Left renal cortex interstitium (tissue), 4 donors: ENCODE measurements at regions not wholly inside any gene's neighbourhood (a gene's known extent, or its start where the extent isn't known, plus 50 kb on each side); places are given as distances from the start of the nearest gene placed in this dataset.
"Not testable (repeated sequence)": the region's sequence is repeated elsewhere in the genome, so short reads cannot be mapped to it uniquely, and the experiment has no call there.

Source experiments
- DNase-seq, 4 donors: peaks; one replicate each; pipeline ENCODE4 v3.0.0-alpha.2; 2013; ENCODE audit warnings: low read depth in 4 of 4, low spot score in 2 of 4, missing footprints in 1 of 4

DNA sequence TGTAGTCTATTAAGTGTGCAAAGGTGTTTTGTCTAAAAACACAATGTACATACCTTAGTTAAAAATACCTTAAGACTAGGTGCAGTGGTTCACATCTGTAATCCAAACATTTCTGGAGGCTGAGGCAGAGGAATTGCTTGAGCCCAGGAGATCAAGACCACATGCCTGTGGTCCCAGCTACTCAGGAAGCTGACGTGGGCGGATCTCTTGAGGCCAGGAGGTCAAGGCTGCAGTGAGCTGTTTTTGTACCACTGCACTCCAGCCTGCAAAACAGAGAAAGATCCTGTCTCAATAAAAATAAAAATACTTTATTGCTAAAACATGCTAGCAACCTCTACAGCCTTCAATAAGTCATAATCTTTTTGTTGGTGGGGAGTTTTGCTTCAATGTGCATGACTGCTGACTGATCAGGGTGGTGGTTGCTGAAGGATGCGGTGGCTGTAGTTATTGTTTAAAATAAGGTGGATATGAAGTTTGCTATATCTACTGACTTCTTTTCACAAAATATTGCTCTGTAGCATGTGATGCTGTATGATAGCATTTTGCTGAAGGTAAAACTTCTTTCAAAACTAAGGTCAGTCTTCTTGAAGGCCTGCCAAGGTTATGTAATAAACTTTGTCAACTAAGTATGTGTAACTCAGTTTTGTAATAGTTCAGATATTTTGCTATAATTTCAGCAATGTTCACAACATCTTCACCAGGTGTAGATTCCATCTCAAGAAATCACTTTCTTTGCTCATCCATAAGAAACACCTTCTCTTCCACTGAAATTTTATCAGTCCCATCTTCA is 1238.0 kb upstream of the NRXN1 start:
- DNase-seq: no peak

DNA sequence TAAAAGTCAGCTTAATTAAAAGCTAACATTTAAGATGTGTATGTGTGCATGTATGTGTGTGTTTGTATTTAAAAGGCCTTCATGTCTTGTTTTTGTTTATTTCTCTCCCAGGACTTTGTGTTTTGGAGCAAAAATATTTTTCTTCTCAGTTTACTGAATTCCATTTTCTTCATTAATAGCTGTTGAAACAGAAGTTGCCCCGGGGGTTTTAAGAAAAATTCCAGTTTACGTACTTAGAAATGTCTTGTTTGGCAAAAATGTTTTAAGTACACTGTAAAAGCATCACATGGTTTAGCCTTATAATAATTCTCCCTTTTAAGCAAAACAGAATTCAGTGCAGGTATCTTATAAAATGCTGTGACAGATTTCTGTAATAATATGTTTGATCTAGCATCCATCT is 1233.0 kb upstream of the NRXN1 start:
- DNase-seq: no peak

DNA sequence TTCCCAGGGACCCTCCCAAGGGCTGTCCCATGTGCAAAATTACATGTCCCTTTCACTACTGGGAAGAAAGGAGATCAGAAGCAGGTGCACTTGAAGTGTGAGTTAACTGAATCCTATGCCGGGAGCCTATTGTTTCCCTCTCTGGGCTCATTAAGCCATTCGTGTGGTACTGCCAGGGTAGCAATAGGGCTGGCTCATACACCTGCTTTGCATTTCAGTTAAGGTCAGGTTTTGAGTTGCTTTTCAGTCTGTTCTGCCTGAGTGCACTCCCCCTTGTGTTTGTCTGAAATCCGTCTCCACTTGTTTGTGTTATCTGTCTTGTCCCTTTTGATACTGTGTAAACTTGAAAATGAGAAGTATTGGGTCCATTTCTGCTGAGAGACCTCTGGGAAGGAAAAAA is 1232.6 kb upstream of the NRXN1 start:
- DNase-seq: peak in 1 of 4 donors; percentile 1

DNA sequence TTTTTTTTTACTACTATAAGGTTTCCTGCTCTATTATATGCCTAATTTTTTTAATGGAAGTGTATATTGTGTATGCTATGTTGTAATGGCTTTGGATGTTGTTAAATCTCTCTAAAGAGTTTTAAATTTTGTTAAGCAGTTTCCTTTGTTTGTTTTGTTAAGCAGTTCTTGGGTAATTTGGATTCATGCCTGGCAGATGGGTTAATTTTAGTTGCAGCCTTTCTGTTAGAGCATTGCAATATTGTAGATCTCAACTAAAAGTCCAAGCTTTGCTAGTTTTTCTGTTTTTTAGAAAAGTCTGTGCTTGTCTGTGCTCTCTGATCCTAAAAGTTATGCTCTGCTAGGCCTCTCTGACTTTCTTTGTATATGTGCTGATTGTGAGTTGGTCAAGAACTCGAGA is 1229.0 kb upstream of the NRXN1 start:
- DNase-seq: peak in 1 of 4 donors; percentile 2

DNA sequence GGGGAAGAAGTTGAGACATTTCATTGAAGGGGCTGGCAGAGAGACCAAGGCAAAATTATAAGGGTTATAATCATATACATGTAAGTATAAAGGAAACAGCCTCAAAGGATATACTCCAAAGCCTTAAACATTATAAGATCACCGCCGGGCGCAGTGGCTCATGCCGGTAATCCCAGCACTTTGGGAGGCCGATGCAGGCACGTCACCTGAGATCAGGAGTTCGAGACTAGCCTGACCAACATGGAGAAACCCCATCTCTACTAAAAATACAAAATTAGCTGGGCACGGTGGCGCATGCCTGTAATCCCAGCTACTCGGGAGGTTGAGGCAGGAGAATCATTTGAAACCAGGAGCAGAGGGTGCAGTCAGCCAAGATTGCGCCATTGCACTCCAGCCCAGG is 1227.0 kb upstream of the NRXN1 start:
- not testable (repeated sequence) for DNase-seq

DNA sequence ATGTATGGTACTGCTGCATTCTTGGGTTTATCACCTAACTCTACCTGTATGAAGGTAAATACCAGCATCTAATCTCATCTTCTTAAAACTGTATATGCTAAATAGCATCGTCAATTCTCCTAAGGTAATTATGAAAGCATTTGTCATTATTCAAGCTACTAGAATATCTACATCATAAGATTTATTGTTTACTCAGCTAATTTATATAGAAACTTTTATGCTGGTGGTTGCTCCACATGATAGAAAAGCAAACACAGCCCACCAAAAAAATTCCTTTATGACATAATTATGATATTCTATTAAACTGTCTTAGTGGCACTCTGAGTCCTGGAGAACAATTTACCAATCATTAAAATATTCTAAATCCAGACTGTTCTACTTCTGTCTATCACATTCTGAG is 1226.1 kb upstream of the NRXN1 start:
- DNase-seq: no peak

DNA sequence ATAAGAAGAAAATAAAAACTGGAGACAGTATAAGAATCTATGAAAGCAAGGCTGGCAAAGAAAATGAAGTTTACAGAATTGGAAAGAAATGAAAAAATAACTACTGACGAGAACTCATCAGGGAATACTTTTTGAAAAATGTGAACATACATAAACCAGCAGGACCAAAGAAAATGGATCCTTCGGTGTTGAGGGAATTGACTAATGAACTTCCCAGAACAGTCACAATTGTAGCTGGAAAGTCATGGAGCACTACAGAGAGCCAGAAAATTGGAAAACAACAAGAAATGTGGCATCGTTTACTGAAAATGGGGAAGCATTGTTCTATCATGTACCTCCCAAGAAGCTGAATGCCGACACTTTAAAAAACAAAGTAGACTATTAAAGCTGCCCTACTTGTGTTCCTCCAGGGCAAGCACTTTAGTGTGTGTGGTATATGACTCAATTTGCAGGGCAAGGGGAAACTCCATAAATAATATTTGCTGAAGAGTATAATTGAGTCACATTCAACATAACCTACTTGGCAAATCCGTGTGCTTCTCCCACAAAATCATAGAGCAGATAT is 1221.6 kb upstream of the NRXN1 start:
- no peak for DNase-seq

DNA sequence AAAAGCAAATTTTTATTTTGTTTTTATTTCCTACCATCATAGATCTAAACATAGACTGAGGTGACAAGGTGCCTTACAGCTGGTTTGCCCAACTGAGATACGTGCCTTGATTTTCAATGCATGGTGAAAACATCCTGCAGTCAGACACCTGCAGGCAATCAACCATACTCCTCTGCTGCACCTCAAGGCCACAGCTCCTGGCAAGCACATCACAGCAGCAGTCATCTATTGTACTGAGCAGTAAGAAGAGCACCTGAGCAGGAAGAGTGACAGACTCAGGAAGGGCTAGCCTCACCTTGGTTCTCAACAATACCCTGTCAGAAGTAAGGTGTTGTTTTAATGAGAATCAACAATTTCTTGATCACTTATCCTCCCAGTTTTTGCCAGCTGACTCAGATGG is 1206.8 kb upstream of the NRXN1 start:
- DNase-seq: no peak

DNA sequence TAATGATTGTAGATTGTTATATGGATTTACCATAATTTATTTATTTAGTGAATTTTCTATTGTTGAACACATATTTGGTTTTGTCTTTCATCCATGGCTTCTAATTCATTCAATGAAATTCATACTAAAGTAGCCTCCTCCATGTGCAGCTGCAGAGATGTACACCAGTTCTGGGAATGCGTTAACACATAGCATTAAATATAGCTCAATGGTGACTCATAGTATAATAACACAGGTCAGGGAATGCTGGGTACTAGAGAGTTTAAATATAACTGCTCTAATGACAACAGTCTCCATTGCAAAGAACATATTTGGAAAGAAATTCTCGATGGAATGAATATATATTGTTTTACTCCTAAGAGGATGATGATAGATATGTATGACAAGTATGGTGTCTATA is 1190.2 kb upstream of the NRXN1 start:
- no peak for DNase-seq

DNA sequence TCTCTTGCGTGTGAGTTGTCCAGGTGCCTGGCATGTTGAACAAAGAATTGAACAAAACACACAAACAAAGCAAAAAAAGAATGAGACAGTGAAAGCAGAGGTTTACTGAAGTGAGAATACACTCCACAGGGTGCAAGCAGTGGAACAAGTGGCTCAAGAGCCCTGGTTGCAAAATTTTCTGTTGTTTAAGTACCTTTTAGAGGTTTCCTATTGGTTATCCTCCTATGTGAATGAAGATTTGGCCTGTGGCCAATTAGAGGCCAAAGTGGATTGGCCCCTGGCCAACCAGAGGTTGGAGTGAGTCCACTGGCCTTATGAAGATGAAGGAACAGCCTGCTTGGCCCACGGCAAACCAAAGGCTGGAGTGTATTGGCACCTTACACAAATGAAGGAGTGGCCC is 1188.5 kb upstream of the NRXN1 start:
- no peak for DNase-seq

DNA sequence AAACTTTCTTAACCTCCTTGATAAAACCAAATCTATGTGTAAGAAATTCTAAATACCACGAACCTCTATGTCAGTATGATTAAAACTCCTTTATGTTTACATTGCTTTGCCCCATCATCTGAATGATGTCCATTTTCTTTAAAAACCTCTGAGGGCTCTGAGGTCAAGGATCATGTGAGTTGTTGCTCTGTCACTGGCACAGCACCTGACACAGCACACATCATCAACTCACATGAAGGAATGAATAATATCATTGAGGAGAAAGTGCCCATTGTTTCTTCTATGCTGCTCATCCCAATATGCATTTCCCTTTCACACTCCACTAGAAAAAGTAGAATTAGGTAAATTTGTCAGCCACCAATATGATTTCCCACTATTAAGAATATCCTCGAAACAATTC is 1178.7 kb upstream of the NRXN1 start:
- DNase-seq: no peak

DNA sequence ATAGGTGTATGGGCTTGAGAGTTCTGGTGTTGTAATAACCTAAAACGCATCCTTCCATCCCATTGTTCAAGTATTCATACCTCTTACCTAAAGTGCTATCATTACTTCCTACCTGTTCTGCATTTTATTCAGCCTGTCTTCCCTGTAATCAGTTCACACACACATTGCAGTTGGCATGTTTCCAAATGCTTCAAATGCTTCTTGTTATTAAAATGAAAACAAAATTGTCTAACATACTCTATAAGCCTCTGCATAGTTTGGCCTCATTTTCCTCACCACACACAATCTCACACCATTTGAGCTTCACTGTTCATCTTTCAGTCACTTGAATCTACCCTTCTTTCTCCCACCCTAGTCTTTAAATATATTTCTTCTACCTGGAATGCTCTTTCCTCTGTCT is 1178.2 kb upstream of the NRXN1 start:
- no peak for DNase-seq

DNA sequence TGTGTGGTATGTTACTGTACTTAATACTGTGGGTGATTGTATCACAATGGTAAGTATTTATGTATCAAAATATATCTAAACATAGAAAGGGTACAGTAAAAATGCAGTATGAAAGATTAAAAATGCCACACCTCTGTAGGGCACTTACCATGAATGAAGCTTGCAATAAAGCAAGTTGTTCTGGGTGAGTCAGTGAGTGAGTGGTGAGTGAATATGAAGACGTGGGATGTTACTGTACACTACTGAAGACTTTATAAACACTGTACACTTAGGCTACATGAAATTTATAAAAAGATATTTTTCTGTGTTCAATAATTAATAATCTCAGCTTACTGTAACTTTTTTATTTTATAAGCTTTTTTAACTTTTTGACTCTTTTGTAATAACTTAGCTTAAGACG is 1162.4 kb upstream of the NRXN1 start:
- DNase-seq: no peak

DNA sequence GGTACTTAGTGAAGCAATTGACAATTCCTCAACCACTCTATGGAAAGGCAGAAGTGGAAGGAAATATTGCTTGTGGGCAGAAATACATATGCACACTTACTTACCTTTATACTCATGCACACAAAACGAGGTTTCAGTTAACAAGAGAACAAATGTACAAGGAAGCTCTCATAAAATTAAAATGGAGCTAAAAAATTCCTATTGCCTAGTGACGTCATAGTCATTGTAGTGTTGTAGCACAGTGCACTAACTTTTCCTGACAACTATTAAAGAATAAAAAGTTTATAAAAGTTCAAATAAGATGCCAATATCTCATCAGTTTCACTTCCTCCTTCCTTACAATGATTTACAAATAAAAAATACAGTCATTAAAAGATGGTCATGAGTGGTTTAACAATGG is 1161.9 kb upstream of the NRXN1 start:
- no peak for DNase-seq

DNA sequence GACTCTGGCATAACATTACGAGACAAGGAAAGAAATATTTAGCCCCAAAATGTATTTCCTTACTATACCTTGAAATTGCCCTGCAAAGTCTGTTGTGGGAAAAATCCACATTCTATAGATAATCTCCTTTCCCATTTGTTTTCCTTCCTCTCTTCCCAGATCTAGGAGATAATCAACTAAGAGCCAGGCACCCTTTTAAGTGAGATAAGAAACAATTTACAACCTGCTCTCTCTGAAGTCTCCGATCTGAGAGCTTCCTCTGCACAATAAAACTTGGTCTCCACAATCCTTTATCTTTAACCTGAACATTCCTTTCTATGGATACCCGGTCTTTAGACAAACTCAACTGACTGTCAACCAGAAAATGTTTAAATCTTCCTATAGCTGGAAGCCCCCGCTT is 1160.7 kb upstream of the NRXN1 start:
- no peak for DNase-seq

DNA sequence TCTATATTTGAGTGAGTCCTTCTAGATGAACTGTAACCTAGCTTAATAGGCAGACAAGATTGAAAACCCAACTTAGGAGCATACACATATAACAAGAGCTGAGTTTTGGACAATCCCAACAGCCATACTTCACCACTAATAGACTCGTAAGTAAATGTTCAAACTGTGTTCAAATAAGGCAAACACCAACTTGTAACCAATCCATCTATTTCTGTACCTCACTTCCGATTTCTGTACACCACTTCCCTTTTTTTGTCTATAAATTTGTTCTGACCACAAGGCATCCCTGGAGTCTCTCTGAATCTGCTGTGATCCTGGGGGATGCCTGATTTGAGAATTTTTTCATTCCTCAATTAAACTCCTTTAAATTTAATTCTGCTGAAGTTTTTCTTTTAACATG is 1149.1 kb upstream of the NRXN1 start:
- no peak for DNase-seq

DNA sequence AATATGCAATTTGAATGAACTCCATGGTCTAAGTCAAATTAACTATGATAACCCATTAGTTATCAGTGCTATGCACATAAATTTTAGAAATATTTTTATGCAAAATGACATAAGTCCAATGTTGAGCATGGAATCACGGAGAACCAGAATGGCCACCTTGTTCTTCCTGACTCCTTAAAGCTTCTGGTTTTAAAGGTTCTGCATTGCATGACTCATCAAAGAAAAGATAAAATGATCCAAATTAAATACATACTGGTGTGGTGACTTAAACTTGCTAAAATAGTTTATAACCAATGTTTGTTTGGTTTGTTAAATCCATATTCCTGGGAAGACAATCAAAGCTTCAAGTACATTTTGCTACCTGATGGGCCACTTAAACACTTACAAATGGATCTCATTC is 1146.9 kb upstream of the NRXN1 start:
- DNase-seq: no peak

DNA sequence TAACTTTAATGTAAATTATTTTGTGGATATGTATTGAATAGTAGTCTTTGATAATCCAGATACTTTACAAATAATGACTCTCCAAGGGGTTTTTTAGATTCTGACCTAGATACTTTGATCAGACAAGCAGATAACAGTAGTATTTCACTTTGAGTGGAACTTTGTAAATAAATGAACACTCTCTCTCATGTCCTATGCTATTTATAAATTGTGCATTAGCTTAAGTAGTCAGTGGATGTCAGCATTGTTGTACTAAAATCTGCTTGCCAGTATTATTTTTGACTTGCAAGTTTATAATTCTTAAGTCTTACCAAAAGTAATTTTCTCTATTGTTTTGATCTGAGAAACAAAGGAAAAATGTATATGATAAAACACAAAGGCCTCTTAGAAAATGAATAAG is 1113.1 kb upstream of the NRXN1 start:
- no peak for DNase-seq

DNA sequence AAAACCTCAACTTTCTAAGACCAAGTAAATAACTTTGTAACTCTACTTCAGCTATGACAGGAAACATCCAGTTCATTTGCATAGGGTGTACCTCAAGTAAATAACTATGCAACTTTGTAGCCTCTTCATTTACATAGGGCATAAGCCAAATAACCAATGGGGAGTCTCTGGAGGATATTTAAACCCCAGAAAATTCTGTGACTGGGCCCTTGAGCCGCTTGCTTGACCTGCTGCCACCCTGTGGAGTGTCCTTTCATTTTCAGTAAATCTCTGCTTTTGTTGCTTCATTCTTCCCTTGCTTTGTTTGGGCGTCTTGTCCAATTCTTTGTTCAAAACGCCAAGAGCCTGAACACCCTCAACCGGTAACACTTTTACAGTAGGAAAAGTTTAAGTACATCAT is 1112.7 kb upstream of the NRXN1 start:
- DNase-seq: no peak

DNA sequence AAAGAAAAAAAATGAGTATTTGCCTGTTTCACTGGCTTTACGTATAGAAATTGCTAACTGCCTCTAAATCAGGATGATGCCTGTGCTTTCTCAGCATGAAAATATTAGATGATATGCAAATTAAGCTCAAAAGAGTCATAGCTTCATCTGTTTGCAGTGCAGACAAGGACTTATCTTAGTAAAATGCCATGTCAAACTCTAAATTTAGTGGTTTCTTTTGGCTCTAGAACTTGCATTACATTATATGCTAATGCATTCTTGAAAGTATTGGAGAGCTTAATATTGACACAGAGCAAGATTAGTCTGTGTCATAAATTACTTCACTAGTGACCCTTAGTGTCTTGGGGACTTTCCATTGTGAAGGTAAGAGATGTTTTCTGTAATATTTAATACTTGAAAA is 1109.1 kb upstream of the NRXN1 start:
- no peak for DNase-seq

DNA sequence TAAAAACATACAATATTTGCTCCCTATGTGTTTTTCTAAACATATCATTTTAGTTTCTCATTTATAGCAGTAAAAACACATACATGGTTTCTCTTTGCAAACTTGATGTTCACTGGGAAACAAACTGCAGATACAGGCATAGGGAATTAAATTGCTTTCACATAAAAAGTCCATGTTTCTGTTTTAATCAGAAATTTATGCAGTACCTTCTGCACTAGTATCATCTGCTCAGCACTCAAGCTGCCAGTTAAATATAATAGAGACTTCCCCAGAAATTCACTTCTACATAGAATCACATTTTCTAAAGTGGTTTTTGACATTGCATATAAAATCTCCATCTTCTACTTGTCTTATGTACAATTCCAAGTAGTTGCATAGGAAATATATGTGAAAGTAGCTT is 1107.3 kb upstream of the NRXN1 start:
- DNase-seq: no peak

DNA sequence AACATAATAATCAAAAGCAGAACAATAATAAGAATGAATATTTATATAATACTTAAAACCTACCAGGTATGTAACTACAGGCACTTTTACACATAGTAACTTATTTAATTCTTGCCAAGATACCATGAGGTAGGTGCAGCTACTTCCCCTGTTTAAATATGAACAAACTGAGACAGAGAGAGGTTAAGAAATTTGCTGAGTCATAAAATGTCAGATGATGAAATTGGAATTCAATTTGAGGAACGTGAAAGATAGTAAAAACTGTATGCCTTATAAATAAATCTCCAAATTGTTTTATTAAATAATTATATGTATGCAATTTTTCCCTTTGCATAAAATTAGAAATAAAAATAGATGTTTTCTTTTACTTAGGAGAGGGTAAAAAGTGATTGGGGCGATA is 1103.3 kb upstream of the NRXN1 start:
- no peak for DNase-seq

DNA sequence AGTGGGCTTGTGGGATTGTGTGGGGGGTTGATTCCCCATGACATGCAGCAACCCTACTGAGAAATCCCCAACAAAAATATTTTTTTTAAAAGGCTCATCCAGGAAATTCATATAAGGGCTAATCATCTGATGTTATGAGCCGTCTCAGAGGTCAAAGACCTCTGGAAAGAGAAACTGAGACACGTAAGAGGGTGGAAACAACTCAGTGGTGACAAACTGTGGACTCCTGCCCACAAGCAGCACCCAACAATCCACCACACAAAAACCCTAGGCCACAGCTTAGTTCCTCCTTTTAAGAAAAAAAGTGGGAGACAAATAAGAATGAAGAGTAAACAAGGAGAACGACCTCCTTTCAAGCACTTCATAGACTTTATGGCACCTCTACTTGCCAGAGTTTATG is 1096.1 kb upstream of the NRXN1 start:
- DNase-seq: no peak
